KMS-11 (cell line): ENCODE measurements at regions not wholly inside any gene's neighbourhood (a gene's known extent, or its start where the extent isn't known, plus 50 kb on each side); places are given as distances from the start of the nearest gene placed in this dataset.
A peak's percentile ranks its signal among the peaks of the same experiment; 100 is the strongest.

Experiments used
- H2AFZ ChIP-seq: fragments of 200-600 bp; sonication (generic); 2 replicates; pipeline ENCODE4 v1.6.1; 2016; ENCODE audit warnings: antibody characterized with exemption, mixed run types, low read depth
- H3K27ac ChIP-seq: fragments of 200-600 bp; sonication (generic); 2 replicates; pipeline ENCODE4 v1.6.1; 2016; ENCODE audit warnings: mild to moderate bottlenecking, mixed run types
- H3K27me3 ChIP-seq: fragments of 200-600 bp; sonication (generic); 2 replicates; pipeline ENCODE4 v1.6.1; 2017; ENCODE audit warnings: mild to moderate bottlenecking, low read depth, mixed run types, moderate library complexity; ENCODE audit not compliant: insufficient read depth
- H3K36me3 ChIP-seq: fragments of 200-600 bp; sonication (generic); 2 replicates; pipeline ENCODE4 v1.6.1; 2017; ENCODE audit warnings: mild to moderate bottlenecking, mixed run types; ENCODE audit not compliant: insufficient read depth
- H3K4me1 ChIP-seq: fragments of 200-600 bp; sonication (generic); 2 replicates; pipeline ENCODE4 v1.6.1; 2016; ENCODE audit warnings: mild to moderate bottlenecking, low read depth, mixed run types; ENCODE audit not compliant: poor library complexity, severe bottlenecking
- H3K4me2 ChIP-seq: fragments of 200-600 bp; sonication (generic); 2 replicates; pipeline ENCODE4 v1.7.0; 2016; ENCODE audit warnings: mild to moderate bottlenecking, mixed run types
- H3K4me3 ChIP-seq: fragments of 200-600 bp; sonication (generic); IDR thresholded peaks from 2 replicates; pipeline ENCODE4 v1.6.1; 2017; ENCODE audit warnings: low read depth, low read length, mixed read lengths; ENCODE audit not compliant: insufficient read depth
- H3K79me2 ChIP-seq: fragments of 200-600 bp; sonication (generic); 2 replicates; pipeline ENCODE4 v1.6.1; 2016; ENCODE audit warnings: low read depth, mixed run types; ENCODE audit not compliant: insufficient read depth
- H3K9ac ChIP-seq: fragments of 200-600 bp; sonication (generic); 2 replicates; pipeline ENCODE4 v1.6.1; 2016; ENCODE audit warnings: mild to moderate bottlenecking, mixed run types
- H4K20me1 ChIP-seq: fragments of 200-600 bp; sonication (generic); 2 replicates; pipeline ENCODE4 v1.6.1; 2016; ENCODE audit warnings: mild to moderate bottlenecking, mixed run types; ENCODE audit not compliant: insufficient read depth
- TF ChIP-seq, protein P1 (sequence below): fragments of 200-600 bp; sonication (generic); conservative IDR thresholded peaks from 2 replicates; pipeline ENCODE4 v1.6.1; 2017; ENCODE audit warnings: low read depth, mild to moderate bottlenecking, antibody characterized with exemption, low read length, moderate library complexity, mixed read lengths

DNA sequence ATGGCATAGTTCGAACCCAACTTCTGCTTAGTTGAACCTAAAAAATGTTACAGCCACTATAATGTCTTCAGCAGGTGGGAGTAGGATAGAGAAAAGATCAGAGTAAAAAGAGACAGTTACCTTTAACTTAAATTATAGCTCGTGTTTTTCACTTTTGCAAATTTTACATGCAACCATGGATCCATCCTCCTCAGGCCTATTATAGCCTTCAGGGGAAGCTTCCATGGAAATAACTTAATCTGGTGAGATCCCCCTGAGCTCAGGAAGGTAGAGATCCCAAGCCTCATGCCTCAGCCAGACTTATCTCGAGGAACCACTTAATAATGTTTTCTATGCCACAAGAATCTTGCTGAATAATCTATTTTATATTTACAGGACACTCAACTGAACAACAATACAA is 159.4 kb upstream of the FAM3C start:
- Histone ChIP-seq H3K27ac (no peak overlapping the region), H2AFZ (no peak overlapping the region)

DNA sequence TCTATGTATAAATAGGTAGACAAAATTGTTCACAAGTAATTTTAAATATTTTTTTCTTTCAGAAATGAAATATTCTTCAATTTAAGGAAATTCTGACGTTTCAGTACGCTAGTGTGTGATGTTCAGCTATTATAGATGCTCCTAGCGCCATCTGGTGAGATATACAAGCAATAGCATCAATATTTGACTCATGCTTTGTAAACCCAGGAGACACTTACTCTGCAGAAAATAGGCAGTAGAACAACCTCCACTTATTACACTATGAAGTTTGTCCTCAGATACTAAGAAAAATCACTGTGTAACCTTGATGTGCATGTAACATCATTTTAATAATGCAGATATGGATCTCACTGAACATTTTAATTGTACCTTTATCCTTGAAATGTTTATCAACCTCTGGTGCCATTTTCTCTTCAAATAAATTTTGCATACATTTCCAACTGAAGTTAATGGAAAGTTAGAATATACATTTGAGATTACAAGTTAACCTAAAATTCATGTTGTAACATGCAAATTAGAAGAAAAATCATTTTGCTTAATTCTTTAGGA is 151.5 kb upstream of the FAM3C start:
- H3K27me3 ChIP-seq = no peaks in the 10 kb centered on the region
- H3K36me3 ChIP-seq = no peaks in the 10 kb centered on the region
- H2AFZ ChIP-seq = peak overlapping the region; percentile 20; the same call in 1 of the 2 replicates
- H3K9ac ChIP-seq = no peak overlapping the region
- TF ChIP-seq, protein P1, sequence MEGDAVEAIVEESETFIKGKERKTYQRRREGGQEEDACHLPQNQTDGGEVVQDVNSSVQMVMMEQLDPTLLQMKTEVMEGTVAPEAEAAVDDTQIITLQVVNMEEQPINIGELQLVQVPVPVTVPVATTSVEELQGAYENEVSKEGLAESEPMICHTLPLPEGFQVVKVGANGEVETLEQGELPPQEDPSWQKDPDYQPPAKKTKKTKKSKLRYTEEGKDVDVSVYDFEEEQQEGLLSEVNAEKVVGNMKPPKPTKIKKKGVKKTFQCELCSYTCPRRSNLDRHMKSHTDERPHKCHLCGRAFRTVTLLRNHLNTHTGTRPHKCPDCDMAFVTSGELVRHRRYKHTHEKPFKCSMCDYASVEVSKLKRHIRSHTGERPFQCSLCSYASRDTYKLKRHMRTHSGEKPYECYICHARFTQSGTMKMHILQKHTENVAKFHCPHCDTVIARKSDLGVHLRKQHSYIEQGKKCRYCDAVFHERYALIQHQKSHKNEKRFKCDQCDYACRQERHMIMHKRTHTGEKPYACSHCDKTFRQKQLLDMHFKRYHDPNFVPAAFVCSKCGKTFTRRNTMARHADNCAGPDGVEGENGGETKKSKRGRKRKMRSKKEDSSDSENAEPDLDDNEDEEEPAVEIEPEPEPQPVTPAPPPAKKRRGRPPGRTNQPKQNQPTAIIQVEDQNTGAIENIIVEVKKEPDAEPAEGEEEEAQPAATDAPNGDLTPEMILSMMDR = peak; percentile 90
- H3K27ac ChIP-seq = no peak overlapping the region
- H3K79me2 ChIP-seq = no peaks in the 10 kb centered on the region
- H3K4me2 ChIP-seq = peak overlapping the region; percentile 53
- H3K4me1 ChIP-seq = peaks cover 54% of the 10 kb centered on the region
- H4K20me1 ChIP-seq = no peaks in the 10 kb centered on the region
- no peak overlapping the region for H3K4me3 ChIP-seq

More for the DNA sequence above, 159.4 kb upstream of the FAM3C start:
- TF ChIP-seq, protein P1 = no peak
- Histone ChIP-seq H3K4me2 (no peak overlapping the region), H3K9ac (no peak overlapping the region), H3K36me3 (no peaks in the 10 kb centered on the region), H3K4me3 (no peak overlapping the region), H4K20me1 (no peaks in the 10 kb centered on the region), H3K4me1 (no peaks in the 10 kb centered on the region), H3K27me3 (no peaks in the 10 kb centered on the region), H3K79me2 (no peaks in the 10 kb centered on the region)

DNA sequence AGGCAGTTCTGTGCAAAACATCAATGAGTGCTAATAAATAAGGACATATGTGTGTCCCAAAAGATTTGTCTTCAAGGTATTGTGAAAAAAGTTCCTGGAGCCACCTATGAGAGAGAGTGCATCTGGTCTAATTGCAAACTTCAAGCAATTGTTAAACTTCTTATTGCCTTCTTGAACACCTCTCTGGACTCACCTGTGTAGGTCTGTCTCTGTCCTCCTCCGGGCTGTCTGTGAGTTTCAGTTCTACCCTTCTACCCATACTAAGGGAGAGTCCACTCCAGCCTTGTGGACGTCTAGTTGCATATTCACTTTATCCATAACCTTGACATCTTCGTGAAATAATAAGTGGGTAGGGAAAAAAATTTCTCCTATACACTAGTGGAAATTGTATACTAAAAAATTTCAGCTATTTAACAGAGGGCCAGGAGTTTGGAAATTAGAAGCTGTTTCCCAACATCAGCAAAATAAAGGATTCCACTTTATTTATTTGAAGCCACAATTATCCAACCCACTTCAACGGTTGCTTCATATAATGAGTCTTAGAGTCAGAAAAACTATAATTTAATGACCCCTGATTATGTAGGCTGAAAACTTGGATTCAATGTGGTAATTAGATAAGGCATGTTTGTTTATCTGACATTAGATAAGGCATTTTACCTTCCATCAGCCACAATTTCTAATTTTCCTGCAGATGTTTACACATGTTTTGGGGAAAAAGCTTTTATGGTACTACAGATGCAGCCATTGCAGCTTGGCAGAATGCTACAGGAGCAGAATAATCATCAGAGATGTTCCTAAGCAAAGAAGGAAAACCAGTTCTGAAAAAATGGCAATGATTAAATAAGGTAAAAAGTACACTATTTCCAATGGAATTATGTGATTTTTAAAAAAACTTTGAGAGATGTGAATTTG is 150.8 kb upstream of the FAM3C start:
- Histone ChIP-seq H3K4me2 (peak overlapping the region; percentile 53), H3K79me2 (no peaks in the 10 kb centered on the region), H3K4me1 (peaks cover 55% of the 10 kb centered on the region), H3K27ac (no peak overlapping the region), H3K9ac (no peak overlapping the region), H3K36me3 (no peaks in the 10 kb centered on the region), H2AFZ (peak overlapping the region; percentile 20), H3K4me3 (no peak overlapping the region), H3K27me3 (no peaks in the 10 kb centered on the region), H4K20me1 (no peaks in the 10 kb centered on the region)
- TF ChIP-seq, protein P1 = no peak

DNA sequence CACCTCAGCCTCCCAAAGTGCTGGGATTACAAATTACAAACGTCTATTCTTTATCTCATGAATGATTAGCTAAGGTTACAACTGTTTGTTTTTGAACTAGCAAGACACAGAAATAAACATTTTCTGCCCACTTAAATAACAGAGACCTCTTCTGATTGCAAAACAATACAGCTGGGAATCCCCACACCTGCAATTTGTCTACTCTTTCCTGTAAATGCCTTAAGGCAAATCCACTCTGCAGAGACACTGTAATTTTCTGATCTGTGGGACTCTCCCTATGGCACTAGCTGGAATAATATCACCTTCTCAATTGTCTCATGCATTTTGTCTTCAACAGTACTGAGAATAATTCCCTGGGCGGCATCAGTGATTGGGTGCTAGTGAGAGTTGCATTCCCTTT is 149.3 kb upstream of the FAM3C start:
- Histone ChIP-seq H3K4me3 (no peak overlapping the region), H3K27me3 (no peaks in the 10 kb centered on the region), H2AFZ (peak overlapping the region; percentile 2), H3K36me3 (no peaks in the 10 kb centered on the region), H3K9ac (no peak overlapping the region), H4K20me1 (no peaks in the 10 kb centered on the region), H3K4me2 (peak overlapping the region; percentile 53), H3K79me2 (no peaks in the 10 kb centered on the region), H3K4me1 (peaks cover 64% of the 10 kb centered on the region), H3K27ac (peak overlapping the region; percentile 56)
- TF ChIP-seq, protein P1 = no peak
